Thyroid gland (tissue), 4 donors: ENCODE measurements at regions not wholly inside any gene's neighbourhood (a gene's known extent, or its start where the extent isn't known, plus 50 kb on each side); places are given as distances from the start of the nearest gene placed in this dataset.

Source experiments
- DNase-seq, 2 donors: peaks; one replicate each; pipeline ENCODE4 v3.0.0-alpha.2; 2019
- H3K27ac ChIP-seq, 3 donors: fragments of 200-600 bp; sonication (generic); 1 replicate in 2 of 3; 2 replicates in 1 of 3; pipeline ENCODE4 v1.5.1; 2016 to 2019; ENCODE audit warnings: mild to moderate bottlenecking in 1 of 3, moderate library complexity in 1 of 3
- H3K27me3 ChIP-seq: fragments of 200-600 bp; sonication (generic); one replicate; pipeline ENCODE4 v1.5.1; 2019
- H3K36me3 ChIP-seq, 2 donors: fragments of 200-600 bp; sonication (generic); one replicate each; pipeline ENCODE4 v1.5.1; 2016 to 2019
- H3K4me1 ChIP-seq, 2 donors: fragments of 200-600 bp; sonication (generic); one replicate each; pipeline ENCODE4 v1.5.1; 2017 to 2019
- H3K4me3 ChIP-seq, 3 donors: fragments of 200-600 bp; sonication (generic); replicated peaks in 1 of 3; 1 replicate in 2 of 3; 2 replicates in 1 of 3; pipeline ENCODE4 v1.5.1; 2016; ENCODE audit warnings: mild to moderate bottlenecking in 1 of 3
- H3K9me3 ChIP-seq: fragments of 200-600 bp; sonication (generic); one replicate; pipeline ENCODE4 v1.5.1; 2017
- CTCF ChIP-seq, 6 experiments: fragments of 200-600 bp in 3 of 6; fragments of 450-650 bp in 3 of 6; sonication (generic) in 3 of 6; IDR thresholded peaks; one replicate each; pipeline ENCODE4 v1.5.1; 2016 to 2019; ENCODE audit warnings: antibody characterized with exemption in 6 of 6, mild to moderate bottlenecking in 2 of 6, inconsistent platforms in 1 of 6, moderate library complexity in 1 of 6
- POLR2A ChIP-seq, 2 donors: fragments of 450-650 bp; IDR thresholded peaks; one replicate each; pipeline ENCODE4 v1.6.1; 2017; ENCODE audit warnings: antibody characterized with exemption in 2 of 2, mild to moderate bottlenecking in 2 of 2, moderate library complexity in 1 of 2
- WGBS, 2 donors: methylation state at CpG; one replicate each; pipeline ENCODE4 v1.1.5; 2017; 5-methylcytosine and 5-hydroxymethylcytosine counted together
- intact Hi-C: fragments of 100-400 bp; cut with DNase I; formaldehyde crosslinking; loops from one replicate; pipeline ENCODE4 v1.15.1; 2023

GRCh38 chr2:79294994-79295393, 135.4 kb upstream of the REG3A start:
- intact Hi-C loops: no loop called here
- WGBS, 2 donors: 79 to 81% methylated on average over 2 of the region's 2 CpGs
- no peak for DNase-seq
- Histone ChIP-seq H3K4me3 (no peak overlapping the region), H3K36me3 (no peaks in the 10 kb centered on the region), H3K27me3 (no peaks in the 10 kb centered on the region), H3K27ac (no peak overlapping the region), H3K9me3 (no peaks in the 10 kb centered on the region), H3K4me1 (no peaks in the 10 kb centered on the region)
- TF ChIP-seq CTCF (IDR thresholded peaks at IDR 0.05): no peak
- no peak for TF ChIP-seq POLR2A (IDR thresholded peaks at IDR 0.05)

- H3K27ac ChIP-seq: no peak overlapping the region
- WGBS, 2 donors: 60 to 71% methylated on average over 1 of the region's 1 CpG
- intact Hi-C loops: no loop called here
- H3K36me3 ChIP-seq: no peaks in the 10 kb centered on the region
- no peaks in the 10 kb centered on the region for H3K9me3 ChIP-seq
- DNase-seq: no peak
- no peaks in the 10 kb centered on the region for H3K4me1 ChIP-seq
- TF ChIP-seq POLR2A (IDR thresholded peaks at IDR 0.05) (no peak), CTCF (IDR thresholded peaks at IDR 0.05) (no peak)
- H3K27me3 ChIP-seq: no peaks in the 10 kb centered on the region
- no peak overlapping the region for H3K4me3 ChIP-seq
Measured at GRCh38 chr2:79292958-79293315, 133.4 kb upstream of the REG3A start.

GRCh38 chr2:79292239-79292957, 132.8 kb upstream of the REG3A start:
- Histone ChIP-seq H3K27ac (no peak overlapping the region), H3K4me1 (no peaks in the 10 kb centered on the region), H3K9me3 (no peaks in the 10 kb centered on the region), H3K4me3 (no peak overlapping the region), H3K36me3 (no peaks in the 10 kb centered on the region), H3K27me3 (no peaks in the 10 kb centered on the region)
- WGBS, 2 donors: 34 to 45% methylated on average over 1 of the region's 1 CpG
- no peak for TF ChIP-seq CTCF (IDR thresholded peaks at IDR 0.05)
- TF ChIP-seq POLR2A (IDR thresholded peaks at IDR 0.05): no peak
- intact Hi-C loops: no loop called here
- DNase-seq: no peak

- Histone ChIP-seq H3K27me3 (no peaks in the 10 kb centered on the region), H3K4me3 (no peak overlapping the region), H3K9me3 (no peaks in the 10 kb centered on the region), H3K36me3 (no peaks in the 10 kb centered on the region), H3K27ac (no peak overlapping the region), H3K4me1 (no peaks in the 10 kb centered on the region)
- no peak for DNase-seq
- intact Hi-C loops: no loop called here
- TF ChIP-seq CTCF (IDR thresholded peaks at IDR 0.05): no peak
- 89 to 90% methylated on average over 3 of the region's 3 CpGs for WGBS, 2 donors
Measured at GRCh38 chr2:79275863-79276262, 116.3 kb upstream of the REG3A start.

- H3K27me3 ChIP-seq: no peaks in the 10 kb centered on the region
- no peaks in the 10 kb centered on the region for H3K36me3 ChIP-seq
- intact Hi-C loops: no loop called here
- 67 to 68% methylated on average over 2 of the region's 2 CpGs for WGBS, 2 donors
- TF ChIP-seq CTCF (IDR thresholded peaks at IDR 0.05) (no peak), POLR2A (IDR thresholded peaks at IDR 0.05) (no peak)
- H3K4me1 ChIP-seq: no peaks in the 10 kb centered on the region
- no peaks in the 10 kb centered on the region for H3K9me3 ChIP-seq
- no peak overlapping the region for H3K4me3 ChIP-seq
- no peak for DNase-seq
- H3K27ac ChIP-seq: no peak overlapping the region
Measured at GRCh38 chr2:79275197-79275596, 115.6 kb upstream of the REG3A start.
